ENCODE measurements at regions not wholly inside any gene's neighbourhood (a gene's known extent, or its start where the extent isn't known, plus 50 kb on each side); places are given as distances from the start of the nearest gene placed in this dataset.

DNA sequence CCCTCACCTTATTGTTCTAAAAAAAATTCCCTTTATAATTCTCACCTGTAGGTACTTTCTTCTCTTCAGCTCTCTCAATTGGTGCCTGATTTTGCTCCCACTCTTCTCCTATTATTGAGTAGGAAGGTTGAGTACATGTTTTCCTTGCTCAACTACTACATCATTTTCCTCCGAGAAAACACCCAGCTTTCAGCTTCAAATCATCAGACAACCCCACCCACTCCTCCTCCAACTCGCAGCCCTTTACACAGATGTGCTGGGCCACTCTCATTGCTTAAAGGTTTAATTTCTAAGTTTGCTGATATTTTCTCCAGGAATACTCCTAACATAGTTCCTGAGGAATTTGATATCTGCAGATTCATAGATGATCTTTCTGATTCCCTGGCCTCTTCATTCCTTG is 734.4 kb upstream of the ZEB2 start:
- no peaks in the 10 kb centered on the region for H3K9me3 Mint-ChIP-seq (ENCODE audit: insufficient read depth)
- Histone ChIP-seq H3K27ac (ENCODE audit: low read length in 2 of 2) (no peak overlapping the region), H3K9ac (ENCODE audit: low read length) (no peak overlapping the region), H3K79me2 (ENCODE audit: control insufficient read depth, insufficient read depth, low read length) (no peaks in the 10 kb centered on the region), H3K4me3 (ENCODE audit: control extremely low read depth in 1 of 5, extremely low read depth in 1 of 5, insufficient read depth in 1 of 5, low read depth in 2 of 5, low read length in 4 of 5) (no peak overlapping the region), H3K27me3 (replicated peaks in 1 of 4; ENCODE audit: control extremely low read depth in 1 of 4, control insufficient read depth in 3 of 4, insufficient read depth in 4 of 4, low read length in 3 of 4) (peaks cover 0 to 6% (median 0%) of the 10 kb centered on the region in 4 experiments), H3K4me1 (ENCODE audit: control insufficient read depth in 2 of 2, insufficient read depth in 2 of 2, low read length in 2 of 2) (peaks cover 0 to 3% of the 10 kb centered on the region in 2 donors), H3K9me3 (ENCODE audit: control extremely low read depth in 1 of 3, control insufficient read depth in 2 of 3, insufficient read depth in 1 of 3, low read length in 2 of 3) (no peaks in the 10 kb centered on the region), H3K4me2 (replicated peaks; ENCODE audit: low read depth, low read length, poor library complexity, severe bottlenecking) (no peak overlapping the region), H3K36me3 (replicated peaks in 1 of 2; ENCODE audit: control extremely low read depth in 1 of 2, control insufficient read depth in 1 of 2, extremely low read depth in 1 of 2, insufficient read depth in 2 of 2, low read length in 1 of 2) (no peaks in the 10 kb centered on the region), H2AFZ (ENCODE audit: insufficient read depth, low read depth, low read length, poor library complexity, severe bottlenecking) (no peak overlapping the region), H4K20me1 (ENCODE audit: control insufficient read depth, insufficient read depth, low read length, poor library complexity, severe bottlenecking) (no peaks in the 10 kb centered on the region)
- DNase-seq (no peak), ATAC-seq (ENCODE audit: low read depth) (no peak)
- POLR2A ChIA-PET: no interaction called here
- peaks cover 6% of the 10 kb centered on the region for H3K27me3 Mint-ChIP-seq
- intact Hi-C loops (cut with micrococcal nuclease): no loop called here
- no peak overlapping the region for H3K4me3 Mint-ChIP-seq
- peaks cover 6% of the 10 kb centered on the region for H3K4me1 Mint-ChIP-seq
- no peak overlapping the region for H3K27ac Mint-ChIP-seq
- TF ChIP-seq EZH2 (IDR thresholded peaks at IDR 0.05; ENCODE audit: borderline replicate concordance, insufficient read depth, low read depth, low read length, poor library complexity, severe bottlenecking) (no peak), CTCF (IDR thresholded peaks at IDR 0.05) (no peak)
- no CpG with 5 or more reads among the region's 2 CpGs for WGBS (ENCODE audit: insufficient coverage)
- CTCF ChIA-PET: no interaction called here

DNA sequence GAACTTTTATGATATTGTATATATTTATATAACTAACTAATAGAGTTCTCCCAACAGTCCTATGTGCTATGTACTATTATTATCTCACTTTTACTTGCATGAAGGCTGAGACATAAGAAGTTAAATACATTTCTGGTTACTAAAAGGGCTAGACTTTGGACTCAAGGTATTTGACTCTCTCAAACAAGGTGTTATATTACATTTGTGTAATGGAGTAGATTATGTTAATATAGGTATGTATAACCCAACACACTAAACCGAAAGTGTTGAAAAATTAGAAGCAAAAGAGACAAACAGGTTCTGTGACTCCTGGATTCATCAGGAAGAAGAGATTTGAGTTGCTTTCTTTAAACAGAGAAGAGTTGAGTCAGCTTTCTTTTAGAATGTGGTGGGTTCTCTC is 733.6 kb upstream of the ZEB2 start:
- H3K27me3 ChIP-seq (replicated peaks in 1 of 4; ENCODE audit: control extremely low read depth in 1 of 4, control insufficient read depth in 3 of 4, insufficient read depth in 4 of 4, low read length in 3 of 4): no peaks in the 10 kb centered on the region
- TF ChIP-seq EZH2 (IDR thresholded peaks at IDR 0.05; ENCODE audit: borderline replicate concordance, insufficient read depth, low read depth, low read length, poor library complexity, severe bottlenecking): no peak
- ChIA-PET CTCF (no interaction called here), POLR2A (no interaction called here)
- H3K4me1 ChIP-seq (ENCODE audit: control insufficient read depth in 2 of 2, insufficient read depth in 2 of 2, low read length in 2 of 2): peaks cover 0 to 3% of the 10 kb centered on the region in 2 donors
- H4K20me1 ChIP-seq (ENCODE audit: control insufficient read depth, insufficient read depth, low read length, poor library complexity, severe bottlenecking): no peaks in the 10 kb centered on the region
- H3K4me1 Mint-ChIP-seq: peaks cover 4% of the 10 kb centered on the region
- no peak overlapping the region for H3K4me3 Mint-ChIP-seq
- WGBS (ENCODE audit: insufficient coverage): no CpG with 5 or more reads among the region's 1 CpG
- intact Hi-C loops (cut with micrococcal nuclease): no loop called here
- no peak overlapping the region for H3K27ac ChIP-seq (ENCODE audit: low read length in 2 of 2)
- H3K27ac Mint-ChIP-seq: no peak overlapping the region
- H3K4me2 ChIP-seq (replicated peaks; ENCODE audit: low read depth, low read length, poor library complexity, severe bottlenecking): no peak overlapping the region
- no peak overlapping the region for H2AFZ ChIP-seq (ENCODE audit: insufficient read depth, low read depth, low read length, poor library complexity, severe bottlenecking)
- DNase-seq (no peak), ATAC-seq (ENCODE audit: low read depth) (no peak)
- no peak overlapping the region for H3K4me3 ChIP-seq (ENCODE audit: control extremely low read depth in 1 of 5, extremely low read depth in 1 of 5, insufficient read depth in 1 of 5, low read depth in 2 of 5, low read length in 4 of 5)
- H3K9me3 ChIP-seq (ENCODE audit: control extremely low read depth in 1 of 3, control insufficient read depth in 2 of 3, insufficient read depth in 1 of 3, low read length in 2 of 3): no peaks in the 10 kb centered on the region
- H3K9ac ChIP-seq (ENCODE audit: low read length): no peak overlapping the region
- H3K36me3 ChIP-seq (replicated peaks in 1 of 2; ENCODE audit: control extremely low read depth in 1 of 2, control insufficient read depth in 1 of 2, extremely low read depth in 1 of 2, insufficient read depth in 2 of 2, low read length in 1 of 2): no peaks in the 10 kb centered on the region
- no peaks in the 10 kb centered on the region for H3K27me3 Mint-ChIP-seq
- no peaks in the 10 kb centered on the region for H3K79me2 ChIP-seq (ENCODE audit: control insufficient read depth, insufficient read depth, low read length)
- H3K9me3 Mint-ChIP-seq (ENCODE audit: insufficient read depth): no peaks in the 10 kb centered on the region
